ENCODE measurements at regions not wholly inside any gene's neighbourhood (a gene's known extent, or its start where the extent isn't known, plus 50 kb on each side); places are given as distances from the start of the nearest gene placed in this dataset.
"Not testable (repeated sequence)": the region's sequence is repeated elsewhere in the genome, so short reads cannot be mapped to it uniquely, and the experiment has no call there.

DNA sequence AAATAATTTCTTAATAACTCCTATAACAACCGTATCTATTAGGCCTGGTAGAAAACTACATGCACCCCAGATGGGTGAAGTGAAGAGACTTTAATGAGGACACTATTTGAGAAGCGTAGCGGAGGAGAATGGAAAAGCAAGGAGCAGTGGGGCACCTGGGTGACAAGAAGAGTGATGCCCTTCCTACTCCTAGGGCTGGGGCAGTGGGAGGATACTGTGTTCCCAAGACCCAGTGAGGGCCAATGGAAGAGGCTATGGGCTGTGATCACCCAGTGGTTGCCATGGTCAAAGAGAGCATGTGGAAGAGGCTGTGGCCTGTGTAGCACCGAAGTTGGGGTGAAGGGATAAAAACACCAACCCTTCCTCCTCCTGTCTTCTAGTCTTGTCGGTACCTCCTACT is 86.5 kb upstream of the SHISA3 start:
- H3K4me3 ChIP-seq: no peak overlapping the region
- H4K20me1 ChIP-seq (ENCODE audit: insufficient read depth, poor library complexity, severe bottlenecking): no peaks in the 10 kb centered on the region
- no peaks in the 10 kb centered on the region for H3K4me1 ChIP-seq (ENCODE audit: insufficient read depth)
- no peaks in the 10 kb centered on the region for H3K79me2 ChIP-seq
- no peak overlapping the region for H2AFZ ChIP-seq
- TF ChIP-seq EZH2phosphoT487 (IDR thresholded peaks at IDR 0.05; ENCODE audit: low read depth, severe bottlenecking, unreplicated experiment) (no peak), EZH2 (IDR thresholded peaks at IDR 0.05; ENCODE audit: borderline replicate concordance) (no peak)
- TF ChIP-seq, protein P1, sequence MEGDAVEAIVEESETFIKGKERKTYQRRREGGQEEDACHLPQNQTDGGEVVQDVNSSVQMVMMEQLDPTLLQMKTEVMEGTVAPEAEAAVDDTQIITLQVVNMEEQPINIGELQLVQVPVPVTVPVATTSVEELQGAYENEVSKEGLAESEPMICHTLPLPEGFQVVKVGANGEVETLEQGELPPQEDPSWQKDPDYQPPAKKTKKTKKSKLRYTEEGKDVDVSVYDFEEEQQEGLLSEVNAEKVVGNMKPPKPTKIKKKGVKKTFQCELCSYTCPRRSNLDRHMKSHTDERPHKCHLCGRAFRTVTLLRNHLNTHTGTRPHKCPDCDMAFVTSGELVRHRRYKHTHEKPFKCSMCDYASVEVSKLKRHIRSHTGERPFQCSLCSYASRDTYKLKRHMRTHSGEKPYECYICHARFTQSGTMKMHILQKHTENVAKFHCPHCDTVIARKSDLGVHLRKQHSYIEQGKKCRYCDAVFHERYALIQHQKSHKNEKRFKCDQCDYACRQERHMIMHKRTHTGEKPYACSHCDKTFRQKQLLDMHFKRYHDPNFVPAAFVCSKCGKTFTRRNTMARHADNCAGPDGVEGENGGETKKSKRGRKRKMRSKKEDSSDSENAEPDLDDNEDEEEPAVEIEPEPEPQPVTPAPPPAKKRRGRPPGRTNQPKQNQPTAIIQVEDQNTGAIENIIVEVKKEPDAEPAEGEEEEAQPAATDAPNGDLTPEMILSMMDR (IDR thresholded peaks at IDR 0.05; ENCODE audit: poor library complexity): no peak
- no peak overlapping the region for H3K27ac ChIP-seq
- no peaks in the 10 kb centered on the region for H3K27me3 ChIP-seq
- 95% methylated on average over 5 of the region's 5 CpGs for WGBS (ENCODE audit: low lambda C conversion rate, missing lambda C conversion rate)
- H3K4me2 ChIP-seq: no peak overlapping the region
- DNase-seq (ENCODE audit: low spot score): no peak
- H3K9me3 ChIP-seq (ENCODE audit: low read depth): no peaks in the 10 kb centered on the region
- H3K9me2 ChIP-seq (replicated peaks; ENCODE audit: insufficient read depth): no peaks in the 10 kb centered on the region
- no peaks in the 10 kb centered on the region for H3K36me3 ChIP-seq (replicated peaks; ENCODE audit: insufficient read depth, low read depth)

DNA sequence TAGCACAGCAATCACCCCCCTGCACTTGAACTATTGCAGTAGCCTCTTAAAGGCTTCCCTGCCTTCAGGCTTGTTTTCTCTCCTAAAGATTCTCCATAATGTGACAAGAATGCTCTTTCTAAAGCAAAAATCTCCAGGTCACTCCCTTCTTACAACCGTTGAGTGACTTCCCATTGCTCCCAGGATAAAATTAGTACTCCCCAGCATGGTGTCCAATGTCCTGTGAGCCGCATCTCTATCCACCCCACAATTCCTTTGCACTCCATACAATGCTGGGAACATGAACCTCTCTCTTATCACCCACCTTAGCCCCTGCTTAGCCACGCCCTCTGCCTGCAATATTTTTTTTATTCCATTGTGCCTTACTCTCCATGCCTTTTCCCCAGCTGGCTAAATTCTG is 85.7 kb upstream of the SHISA3 start:
- H3K36me3 ChIP-seq (replicated peaks; ENCODE audit: insufficient read depth, low read depth): no peaks in the 10 kb centered on the region
- no peak overlapping the region for H3K4me3 ChIP-seq
- no peaks in the 10 kb centered on the region for H3K9me3 ChIP-seq (ENCODE audit: low read depth)
- H3K27me3 ChIP-seq: no peaks in the 10 kb centered on the region
- no peak overlapping the region for H3K27ac ChIP-seq
- H3K4me1 ChIP-seq (ENCODE audit: insufficient read depth): no peaks in the 10 kb centered on the region
- no peak for DNase-seq (ENCODE audit: low spot score)
- WGBS (ENCODE audit: low lambda C conversion rate, missing lambda C conversion rate): 62% methylated on average over 3 of the region's 3 CpGs
- H4K20me1 ChIP-seq (ENCODE audit: insufficient read depth, poor library complexity, severe bottlenecking): no peaks in the 10 kb centered on the region
- H2AFZ ChIP-seq: no peak overlapping the region
- H3K79me2 ChIP-seq: no peaks in the 10 kb centered on the region
- no peak overlapping the region for H3K4me2 ChIP-seq
- TF ChIP-seq EZH2phosphoT487 (IDR thresholded peaks at IDR 0.05; ENCODE audit: low read depth, severe bottlenecking, unreplicated experiment) (no peak), EZH2 (IDR thresholded peaks at IDR 0.05; ENCODE audit: borderline replicate concordance) (no peak)
- TF ChIP-seq, protein P1 (IDR thresholded peaks at IDR 0.05; ENCODE audit: poor library complexity): no peak
- no peaks in the 10 kb centered on the region for H3K9me2 ChIP-seq (replicated peaks; ENCODE audit: insufficient read depth)

DNA sequence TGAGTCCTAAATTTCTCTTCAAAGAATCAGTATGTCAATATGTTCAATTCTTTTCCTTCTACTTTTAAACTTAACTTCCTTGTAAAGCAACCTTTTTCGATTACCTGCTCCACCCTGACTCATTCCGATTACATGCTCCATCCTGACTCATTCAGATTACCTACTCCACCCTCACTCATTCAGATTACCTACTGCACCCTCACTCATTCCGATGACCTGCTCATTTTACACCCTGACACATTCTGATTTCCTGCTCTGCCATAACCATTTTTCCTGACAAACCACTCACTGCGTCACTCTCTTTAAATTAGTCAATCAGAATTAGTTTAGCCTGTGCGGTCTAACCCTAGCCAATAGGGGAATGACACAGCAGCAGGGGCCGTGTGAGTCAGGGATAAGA is 83.9 kb upstream of the SHISA3 start:
- not testable (repeated sequence) for H3K9me3 ChIP-seq (ENCODE audit: low read depth); H3K79me2 ChIP-seq; DNase-seq (ENCODE audit: low spot score); H3K4me1 ChIP-seq (ENCODE audit: insufficient read depth); H4K20me1 ChIP-seq (ENCODE audit: insufficient read depth, poor library complexity, severe bottlenecking); H3K36me3 ChIP-seq (replicated peaks; ENCODE audit: insufficient read depth, low read depth); H3K27me3 ChIP-seq; H3K9me2 ChIP-seq (replicated peaks; ENCODE audit: insufficient read depth); H3K27ac ChIP-seq; H3K4me3 ChIP-seq
- peak overlapping the region; percentile 31 for H2AFZ ChIP-seq
- WGBS (ENCODE audit: low lambda C conversion rate, missing lambda C conversion rate): 77% methylated on average over 6 of the region's 6 CpGs
- peak overlapping the region; percentile 65 for H3K4me2 ChIP-seq

DNA sequence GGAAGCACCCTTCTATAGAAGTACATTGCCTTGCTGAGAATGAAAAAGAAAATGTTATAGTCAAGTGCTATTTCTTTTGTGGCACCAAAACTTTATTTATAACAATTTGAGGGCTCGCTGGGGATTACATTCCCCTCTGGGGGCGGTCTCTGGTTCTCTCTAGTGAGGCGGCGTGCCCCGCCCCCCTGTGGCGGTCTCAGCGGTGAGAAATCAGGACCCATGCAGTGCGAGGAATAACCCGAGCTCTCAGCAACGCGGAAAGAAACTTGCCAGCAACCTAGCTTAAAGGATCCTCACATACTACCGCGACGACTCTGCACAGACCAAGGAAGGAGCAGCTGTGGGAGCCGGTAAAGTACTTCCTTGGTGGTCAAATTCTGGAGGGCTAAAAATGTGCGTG is 83.4 kb upstream of the SHISA3 start:
- 20% methylated on average over 16 of the region's 16 CpGs for WGBS (ENCODE audit: low lambda C conversion rate, missing lambda C conversion rate)
- H4K20me1 ChIP-seq (ENCODE audit: insufficient read depth, poor library complexity, severe bottlenecking): no peaks in the 10 kb centered on the region
- peak overlapping the region; percentile 31 for H2AFZ ChIP-seq
- TF ChIP-seq EZH2 (IDR thresholded peaks at IDR 0.05; ENCODE audit: borderline replicate concordance): no peak
- no peak for TF ChIP-seq EZH2phosphoT487 (IDR thresholded peaks at IDR 0.05; ENCODE audit: low read depth, severe bottlenecking, unreplicated experiment)
- no peaks in the 10 kb centered on the region for H3K79me2 ChIP-seq
- no peak overlapping the region for H3K27ac ChIP-seq
- no peaks in the 10 kb centered on the region for H3K27me3 ChIP-seq
- no peak overlapping the region for H3K4me3 ChIP-seq
- no peaks in the 10 kb centered on the region for H3K9me2 ChIP-seq (replicated peaks; ENCODE audit: insufficient read depth)
- no peaks in the 10 kb centered on the region for H3K4me1 ChIP-seq (ENCODE audit: insufficient read depth)
- DNase-seq (ENCODE audit: low spot score): peak; percentile 34
- no peaks in the 10 kb centered on the region for H3K36me3 ChIP-seq (replicated peaks; ENCODE audit: insufficient read depth, low read depth)
- no peaks in the 10 kb centered on the region for H3K9me3 ChIP-seq (ENCODE audit: low read depth)
- H3K4me2 ChIP-seq: peak overlapping the region; percentile 65
